HG03354 (cell line): ENCODE measurements at regions not wholly inside any gene's neighbourhood (a gene's known extent, or its start where the extent isn't known, plus 50 kb on each side); places are given as distances from the start of the nearest gene placed in this dataset.

ENCODE experiments used
- ATAC-seq: cut with Tn5 transposase; IDR thresholded peaks from one replicate; pipeline ENCODE4 v1.9.1; 2021; ENCODE audit warnings: mild to moderate bottlenecking; ENCODE audit not compliant: unreplicated experiment, poor library complexity, severe bottlenecking

DNA sequence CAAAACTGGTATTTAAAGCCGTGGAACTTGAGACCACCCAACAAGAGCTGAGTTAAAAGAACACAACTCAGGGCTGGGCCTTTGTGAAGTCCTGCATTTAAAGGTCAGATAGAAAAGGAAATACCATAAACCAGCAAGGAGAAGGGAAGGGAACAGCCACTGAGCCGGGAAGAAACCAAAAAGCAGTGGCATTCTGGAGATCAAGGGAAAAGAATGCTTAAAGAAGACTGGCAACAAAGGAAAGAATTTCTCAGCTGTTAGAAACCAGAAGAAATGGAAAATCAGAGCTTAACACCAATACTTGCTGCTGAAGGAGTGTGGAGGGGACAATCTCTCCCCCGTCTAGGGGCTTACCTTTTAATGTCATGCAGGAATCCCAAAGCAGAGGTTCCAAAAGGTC lies 247.4 kb upstream of the CHRNA7 start:
- no peak for ATAC-seq

DNA sequence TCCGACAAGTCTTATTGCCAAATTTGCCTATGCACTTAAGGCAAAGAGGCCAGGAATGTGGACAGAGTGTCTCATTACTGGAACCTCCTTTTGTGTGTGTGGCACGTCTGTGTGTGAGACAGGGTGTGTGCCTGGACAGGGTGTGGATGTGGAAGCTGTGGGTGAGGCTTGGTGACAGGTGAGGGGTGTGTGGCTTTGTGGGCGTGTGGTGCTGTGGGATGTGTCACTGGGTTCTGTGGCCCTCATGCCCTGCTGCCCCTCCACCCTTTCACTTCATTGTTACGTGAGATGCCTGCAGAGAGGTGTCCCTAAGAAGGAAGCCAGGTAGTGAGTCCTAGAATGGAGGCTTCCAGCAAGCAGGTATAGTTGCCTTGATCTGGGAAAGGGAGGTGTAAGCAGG lies 244.0 kb upstream of the CHRNA7 start:
- ATAC-seq = no peak

GRCh38 chr15:31788104-31788503 lies 242.2 kb upstream of the CHRNA7 start:
- no peak for ATAC-seq

DNA sequence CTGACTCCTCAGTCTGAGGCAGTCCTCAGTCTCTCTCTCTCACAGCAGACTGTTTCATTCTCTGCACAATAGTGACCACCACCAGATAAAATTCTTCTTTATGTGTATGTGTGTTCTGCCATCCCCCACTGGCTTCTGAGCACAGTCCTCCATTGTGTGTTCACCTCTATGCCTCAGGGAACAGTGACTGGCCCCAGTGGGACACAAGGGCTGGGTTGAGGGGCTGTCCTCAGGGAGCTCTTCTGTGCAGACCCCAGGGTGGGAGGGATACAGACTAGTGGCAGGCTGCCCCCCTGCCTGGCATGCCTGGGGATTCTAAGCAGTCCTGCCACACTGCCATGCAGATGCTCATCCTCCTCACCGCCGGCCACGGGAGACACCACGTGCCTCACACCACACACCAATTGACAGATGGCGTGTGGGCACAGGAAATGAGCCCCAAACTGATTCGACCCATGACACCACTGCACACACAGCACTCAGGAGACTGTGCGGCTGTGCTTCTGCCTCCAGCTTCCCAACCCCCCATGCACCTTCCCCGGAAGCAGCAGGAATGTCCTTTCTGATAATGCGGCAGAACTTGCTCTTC lies 237.6 kb upstream of the CHRNA7 start:
- no peak for ATAC-seq

- no peak for ATAC-seq
Observed at GRCh38 chr15:31799319-31799714, 231.0 kb upstream of the CHRNA7 start.

DNA sequence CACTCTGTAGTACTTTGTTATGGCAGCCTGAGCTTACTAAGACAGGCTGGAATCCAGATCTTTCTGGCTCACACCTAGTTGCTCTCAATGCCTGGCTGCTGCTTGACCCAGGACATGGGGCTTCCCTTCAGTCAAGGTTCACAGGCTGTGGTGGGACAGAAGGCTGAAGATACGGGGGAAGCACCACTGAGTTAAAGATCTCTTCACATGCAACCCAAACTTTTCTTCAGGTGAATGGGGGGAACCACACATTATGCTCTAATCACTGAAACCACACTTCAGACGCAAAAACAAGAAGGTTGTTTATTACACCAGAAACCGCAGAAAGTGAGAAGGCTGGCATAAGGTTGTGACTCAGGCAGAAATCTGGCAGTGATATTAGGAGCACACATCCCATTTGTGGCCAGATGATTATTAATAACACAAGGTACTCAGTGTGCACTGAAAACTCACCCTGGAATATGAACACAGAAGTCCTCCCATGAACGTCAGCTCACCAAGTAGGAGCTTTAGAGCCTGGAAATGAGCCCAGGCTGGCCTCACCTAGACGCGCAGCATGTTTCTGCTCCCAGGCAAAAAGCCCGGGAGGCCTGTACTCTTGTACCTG lies 230.5 kb upstream of the CHRNA7 start:
- ATAC-seq = peak; percentile 89

- no peak for ATAC-seq
Observed at GRCh38 chr15:31801152-31801551, 229.2 kb upstream of the CHRNA7 start.

DNA sequence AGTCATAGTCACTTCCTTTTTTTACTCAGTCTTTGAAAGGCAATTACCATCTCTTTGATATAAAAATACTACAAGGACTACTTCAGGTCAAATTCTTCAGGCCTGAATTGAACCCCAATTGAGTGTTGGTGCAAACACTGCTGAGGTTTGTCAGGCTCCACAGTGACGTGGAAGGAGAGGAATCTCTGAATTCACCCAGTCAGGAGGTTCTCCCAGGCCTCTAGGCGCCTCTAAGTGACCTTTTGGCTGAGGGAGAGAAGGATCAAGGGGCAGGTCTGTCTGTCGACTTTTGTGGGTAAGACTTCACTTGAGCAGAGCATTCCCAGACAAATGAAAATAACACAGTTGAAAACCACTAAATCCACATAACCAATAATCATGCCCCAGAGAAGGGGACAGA lies 227.6 kb upstream of the CHRNA7 start:
- no peak for ATAC-seq

GRCh38 chr15:31803388-31803884 lies 226.9 kb upstream of the CHRNA7 start:
- ATAC-seq = no peak

GRCh38 chr15:31805090-31805662 lies 225.1 kb upstream of the CHRNA7 start:
- no peak for ATAC-seq

- ATAC-seq = no peak
Observed at GRCh38 chr15:31806106-31806505, 224.2 kb upstream of the CHRNA7 start.

DNA sequence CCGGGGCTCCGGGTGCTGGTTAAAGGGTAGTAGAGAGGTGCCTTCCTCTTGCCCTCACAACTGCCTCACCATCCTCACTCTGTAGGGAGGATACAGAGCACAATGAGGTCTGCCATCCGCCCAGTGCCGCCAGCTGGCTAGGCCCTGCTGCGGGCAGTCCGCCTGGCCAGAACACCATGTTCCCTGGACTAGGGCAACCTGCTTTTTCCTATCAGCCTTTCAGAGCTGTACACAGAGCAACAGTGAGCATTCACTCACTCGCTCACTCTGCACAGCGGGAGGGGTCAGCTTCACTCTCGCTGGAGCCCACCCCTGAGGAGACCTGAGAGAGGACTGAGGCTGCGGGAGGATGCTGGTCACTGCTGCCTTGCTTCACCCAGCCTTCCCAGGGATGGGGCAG lies 218.7 kb upstream of the CHRNA7 start:
- ATAC-seq = no peak

- no peak for ATAC-seq
Observed at GRCh38 chr15:31814082-31814481, 216.2 kb upstream of the CHRNA7 start.

DNA sequence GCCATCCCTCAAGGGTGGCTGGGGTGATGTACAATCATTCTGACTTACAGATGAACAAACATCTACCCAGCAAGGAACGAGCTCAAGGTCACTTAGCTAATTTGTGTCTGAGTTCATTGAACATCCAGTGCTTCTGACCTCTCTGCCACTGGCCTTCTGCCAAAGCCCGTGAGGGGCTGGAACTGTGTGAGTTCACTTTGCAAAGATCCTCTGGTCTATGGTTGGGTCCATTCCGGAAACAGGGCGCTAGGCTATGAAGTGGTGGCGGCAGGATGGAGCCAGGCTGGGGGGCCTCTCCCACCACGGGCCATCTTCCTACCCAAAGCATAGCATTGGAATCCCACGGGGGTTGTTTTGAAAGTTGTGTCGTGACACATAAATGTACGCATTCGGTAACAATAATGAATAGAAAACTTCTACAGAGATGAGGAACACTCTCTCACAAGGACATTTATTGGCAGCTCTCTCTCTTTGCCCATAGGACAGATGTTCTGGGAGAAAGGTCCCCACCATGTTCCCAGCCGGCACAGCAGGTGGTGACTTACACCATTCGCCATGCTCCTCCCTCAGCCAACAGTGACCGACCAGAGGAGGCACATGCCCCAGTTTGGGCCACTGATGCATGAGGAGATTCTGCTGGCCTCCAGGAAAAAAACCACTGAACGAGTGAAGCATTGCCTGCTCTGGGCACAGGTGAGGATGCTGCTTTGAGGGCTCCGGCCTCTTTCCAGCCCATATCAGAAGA lies 214.7 kb upstream of the CHRNA7 start:
- ATAC-seq = no peak

GRCh38 chr15:31822463-31822862 lies 207.9 kb upstream of the CHRNA7 start:
- no peak for ATAC-seq

DNA sequence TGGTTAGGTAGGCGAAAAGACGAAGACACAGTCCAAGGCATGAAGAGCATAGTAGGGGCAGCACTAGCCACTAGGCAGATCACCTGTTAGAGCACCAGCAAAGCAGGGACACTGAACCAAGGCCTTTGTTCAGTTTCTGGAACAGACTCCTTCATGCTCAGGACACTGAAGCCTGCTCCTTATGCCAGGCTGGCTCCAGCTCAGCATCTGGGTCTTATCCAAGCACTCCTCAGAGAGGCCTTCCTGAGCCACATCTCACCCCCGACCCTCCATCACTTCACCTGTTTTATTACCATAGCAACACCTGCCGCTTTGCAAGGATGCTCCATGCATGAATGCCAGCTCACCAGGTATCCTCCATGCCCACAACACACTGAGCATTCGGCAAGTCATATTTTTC lies 206.3 kb upstream of the CHRNA7 start:
- no peak for ATAC-seq

GRCh38 chr15:31828594-31828993 lies 201.7 kb upstream of the CHRNA7 start:
- no peak for ATAC-seq

GRCh38 chr15:31830591-31830990 lies 199.7 kb upstream of the CHRNA7 start:
- ATAC-seq = no peak

- ATAC-seq = no peak
Observed at GRCh38 chr15:31831596-31831995, 198.7 kb upstream of the CHRNA7 start.

DNA sequence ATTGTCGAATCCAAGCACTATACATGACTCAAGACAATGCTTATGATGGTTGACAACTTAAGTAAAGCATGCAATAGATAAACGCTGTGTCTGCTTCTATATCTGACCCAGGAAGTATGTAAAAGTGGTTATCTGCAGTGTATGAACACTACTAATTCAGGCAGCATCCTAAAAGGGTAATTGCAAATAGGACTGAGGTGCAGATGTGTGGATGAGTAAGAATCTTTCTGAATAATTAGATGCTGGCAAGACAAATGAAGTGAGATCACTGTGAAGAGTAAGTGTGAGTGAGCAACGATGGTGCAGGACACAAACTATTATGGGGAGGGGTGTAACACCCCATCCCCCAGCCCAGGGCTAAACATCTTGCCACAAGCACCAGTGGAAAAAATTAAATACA lies 195.7 kb upstream of the CHRNA7 start:
- no peak for ATAC-seq

GRCh38 chr15:31839388-31839787 lies 190.9 kb upstream of the CHRNA7 start:
- ATAC-seq = no peak
